Keratinocyte (primary cell): ENCODE measurements at regions not wholly inside any gene's neighbourhood (a gene's known extent, or its start where the extent isn't known, plus 50 kb on each side); places are given as distances from the start of the nearest gene placed in this dataset.

Source experiments
- DNase-seq: peaks from one replicate; pipeline ENCODE4 v3.0.0-alpha.2; 2011; ENCODE audit warnings: low read depth, missing footprints, low spot score
- FAIRE-seq: peaks from 2 replicates; lab custom pipeline; 2011; peaks lifted over from hg19 to GRCh38; lab: Jason Lieb, UNC
- H2AFZ ChIP-seq: 2 replicates; pipeline ENCODE4 v1.6.0; 2012; ENCODE audit warnings: low read length, control low read depth, inconsistent platforms; ENCODE audit not compliant: control insufficient read depth
- H3K27ac ChIP-seq: 2 replicates; pipeline ENCODE4 v1.5.1; 2011; ENCODE audit warnings: low read length; ENCODE audit not compliant: control insufficient read depth, insufficient read depth
- H3K27me3 ChIP-seq: 3 replicates; pipeline ENCODE4 v1.6.0; 2011; ENCODE audit warnings: low read length; ENCODE audit not compliant: control insufficient read depth, insufficient read depth; ENCODE audit errors: extremely low read depth
- H3K36me3 ChIP-seq, 2 experiments: 2 replicates in 1 of 2; 3 replicates in 1 of 2; pipeline ENCODE4 v1.5.1; 2011; ENCODE audit warnings: low read length in 2 of 2, mild to moderate bottlenecking in 1 of 2; ENCODE audit not compliant: control insufficient read depth in 2 of 2, insufficient read depth in 2 of 2; ENCODE audit errors: extremely low read depth in 1 of 2
- H3K4me1 ChIP-seq: 3 replicates; pipeline ENCODE4 v1.5.1; 2011; ENCODE audit warnings: low read length; ENCODE audit not compliant: control insufficient read depth, insufficient read depth; ENCODE audit errors: extremely low read depth
- H3K4me2 ChIP-seq: 3 replicates; pipeline ENCODE4 v1.6.0; 2011; ENCODE audit warnings: low read depth, low read length; ENCODE audit not compliant: control insufficient read depth, insufficient read depth; ENCODE audit errors: extremely low read depth
- H3K4me3 ChIP-seq, 3 experiments: fragments of 200-600 bp in 1 of 3; sonication (generic) in 1 of 3; 2 replicates in 2 of 3; 3 replicates in 1 of 3; pipeline ENCODE4 v1.5.1; 2011 to 2016; ENCODE audit warnings: low read length in 3 of 3, mild to moderate bottlenecking in 3 of 3, control low read depth in 2 of 3, inconsistent platforms in 1 of 3, low read depth in 1 of 3, mixed read lengths in 1 of 3, mixed run types in 1 of 3, moderate library complexity in 1 of 3; ENCODE audit not compliant: control insufficient read depth in 2 of 3, insufficient read depth in 2 of 3; ENCODE audit errors: extremely low read depth in 1 of 3
- H3K79me2 ChIP-seq: 2 replicates; pipeline ENCODE4 v1.6.0; 2012; ENCODE audit warnings: low read length; ENCODE audit not compliant: control insufficient read depth, insufficient read depth
- H3K9ac ChIP-seq: 3 replicates; pipeline ENCODE4 v1.6.0; 2011; ENCODE audit warnings: low read length; ENCODE audit not compliant: control insufficient read depth, insufficient read depth; ENCODE audit errors: extremely low read depth
- H3K9me1 ChIP-seq: 3 replicates; pipeline ENCODE4 v1.6.0; 2011; ENCODE audit warnings: low read length; ENCODE audit not compliant: control insufficient read depth, insufficient read depth; ENCODE audit errors: extremely low read depth
- H3K9me3 ChIP-seq: 2 replicates; pipeline ENCODE4 v1.5.1; 2012; ENCODE audit warnings: low read depth, low read length; ENCODE audit not compliant: control insufficient read depth
- H4K20me1 ChIP-seq: 3 replicates; pipeline ENCODE4 v1.6.0; 2011; ENCODE audit warnings: low read length; ENCODE audit not compliant: control insufficient read depth, insufficient read depth; ENCODE audit errors: extremely low read depth
- CTCF ChIP-seq, 3 experiments: IDR thresholded peaks in 1 of 3; conservative IDR thresholded peaks in 1 of 3; optimal IDR thresholded peaks in 1 of 3; 2 replicates in 2 of 3; 3 replicates in 1 of 3; pipeline versions ENCODE3 to v1.5.1; 2011; ENCODE audit warnings: low read length in 3 of 3, mild to moderate bottlenecking in 3 of 3, moderate library complexity in 2 of 3, control low read depth in 1 of 3, inconsistent platforms in 1 of 3; ENCODE audit not compliant: insufficient read depth in 2 of 3; ENCODE audit errors: extremely low read depth in 1 of 3
- EZH2 ChIP-seq: IDR thresholded peaks from one replicate; pipeline ENCODE4 v1.6.1; 2012; ENCODE audit warnings: inconsistent platforms, mild to moderate bottlenecking, low read length, moderate library complexity
- dilution Hi-C: fragments of 300-500 bp; cut with MboI; formaldehyde crosslinking; loops from one replicate; pipeline ENCODE4 v1.7.0; 2020; ENCODE audit warnings: low sequenced_read_pairs; ENCODE audit not compliant: extremely low pct_ligation_motif_present

- peaks cover 48% of the 10 kb centered on the region for H3K4me1 ChIP-seq
- dilution Hi-C loops, result no loop called here
- no peaks in the 10 kb centered on the region for H3K36me3 ChIP-seq
- FAIRE-seq (no peak), DNase-seq (no peak)
- no peak overlapping the region for H2AFZ ChIP-seq
- H3K9me3 ChIP-seq, result no peaks in the 10 kb centered on the region
- H3K27me3 ChIP-seq, result no peaks in the 10 kb centered on the region
- no peaks in the 10 kb centered on the region for H4K20me1 ChIP-seq
- no peak overlapping the region for H3K9ac ChIP-seq
- no peak overlapping the region for H3K27ac ChIP-seq
- TF ChIP-seq CTCF (optimal IDR thresholded peaks at IDR 0.05 in 1 of 3, IDR thresholded peaks at IDR 0.05 in 1 of 3, conservative IDR thresholded peaks at IDR 0.05 in 1 of 3; ENCODE audit: extremely low read depth in 1 of 3, insufficient read depth in 2 of 3, low read length in 3 of 3) (no peak), EZH2 (no peak)
- no peak overlapping the region for H3K4me3 ChIP-seq
- no peaks in the 10 kb centered on the region for H3K9me1 ChIP-seq
- no peak overlapping the region for H3K4me2 ChIP-seq
- no peaks in the 10 kb centered on the region for H3K79me2 ChIP-seq
Measured at GRCh38 chr6:170227996-170228945, 62.6 kb downstream of the DLL1 start.

GRCh38 chr6:170227521-170227983 is 63.3 kb downstream of the DLL1 start:
- Histone ChIP-seq H3K9me3 (no peaks in the 10 kb centered on the region), H3K36me3 (no peaks in the 10 kb centered on the region), H3K4me2 (no peak overlapping the region), H3K9me1 (no peaks in the 10 kb centered on the region), H3K27me3 (no peaks in the 10 kb centered on the region), H3K79me2 (no peaks in the 10 kb centered on the region), H2AFZ (no peak overlapping the region), H3K4me3 (no peak overlapping the region), H3K4me1 (peaks cover 51% of the 10 kb centered on the region), H3K27ac (no peak overlapping the region), H4K20me1 (no peaks in the 10 kb centered on the region), H3K9ac (no peak overlapping the region)
- FAIRE-seq, result no peak
- dilution Hi-C loops, result no loop called here
- no peak for TF ChIP-seq EZH2
- no peak for TF ChIP-seq CTCF (optimal IDR thresholded peaks at IDR 0.05 in 1 of 3, IDR thresholded peaks at IDR 0.05 in 1 of 3, conservative IDR thresholded peaks at IDR 0.05 in 1 of 3; ENCODE audit: extremely low read depth in 1 of 3, insufficient read depth in 2 of 3, low read length in 3 of 3)
- peak; percentile 23 for DNase-seq
